ENCODE measurements at regions not wholly inside any gene's neighbourhood (a gene's known extent, or its start where the extent isn't known, plus 50 kb on each side); places are given as distances from the start of the nearest gene placed in this dataset.
"Not testable (repeated sequence)": the region's sequence is repeated elsewhere in the genome, so short reads cannot be mapped to it uniquely, and the experiment has no call there.

- H3K9me3 Mint-ChIP-seq = no peaks in the 10 kb centered on the region
- H3K36me3 Mint-ChIP-seq (ENCODE audit: low read depth) = no peaks in the 10 kb centered on the region
- H3K4me3 Mint-ChIP-seq = no peak overlapping the region
- H3K27me3 Mint-ChIP-seq = peaks cover 12% of the 10 kb centered on the region
- H3K27ac Mint-ChIP-seq = no peak overlapping the region
- H3K4me1 Mint-ChIP-seq = no peaks in the 10 kb centered on the region
- no peak for ATAC-seq (replicated peaks)
Measured at GRCh38 chr13:108096301-108096915, 118.9 kb downstream of the LIG4 start.

DNA sequence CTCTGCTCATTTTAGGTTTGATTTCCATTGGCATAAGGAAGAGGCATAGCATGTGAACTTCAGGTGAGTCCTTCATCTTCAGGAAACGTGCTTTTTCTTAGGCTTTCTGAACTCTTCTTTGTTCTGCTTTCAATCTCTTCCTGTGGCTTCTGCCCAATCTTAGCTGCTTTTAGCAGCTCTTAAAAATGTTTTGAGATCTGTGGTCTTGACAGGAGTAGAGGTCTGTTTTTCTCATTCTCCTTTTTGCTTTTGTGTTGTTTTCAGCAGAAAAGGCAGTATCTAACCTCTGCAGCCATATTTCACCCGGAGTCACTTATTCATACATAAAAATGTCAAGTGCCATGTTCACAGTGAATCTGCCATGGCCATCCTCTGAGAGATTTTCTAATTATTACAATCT, 120.3 kb downstream of the LIG4 start:
- Mint-ChIP-seq H3K4me1 (no peaks in the 10 kb centered on the region), H3K9me3 (no peaks in the 10 kb centered on the region), H3K36me3 (ENCODE audit: low read depth) (no peaks in the 10 kb centered on the region), H3K27me3 (peaks cover 12% of the 10 kb centered on the region), H3K27ac (no peak overlapping the region), H3K4me3 (no peak overlapping the region)
- ATAC-seq (replicated peaks) = no peak

DNA sequence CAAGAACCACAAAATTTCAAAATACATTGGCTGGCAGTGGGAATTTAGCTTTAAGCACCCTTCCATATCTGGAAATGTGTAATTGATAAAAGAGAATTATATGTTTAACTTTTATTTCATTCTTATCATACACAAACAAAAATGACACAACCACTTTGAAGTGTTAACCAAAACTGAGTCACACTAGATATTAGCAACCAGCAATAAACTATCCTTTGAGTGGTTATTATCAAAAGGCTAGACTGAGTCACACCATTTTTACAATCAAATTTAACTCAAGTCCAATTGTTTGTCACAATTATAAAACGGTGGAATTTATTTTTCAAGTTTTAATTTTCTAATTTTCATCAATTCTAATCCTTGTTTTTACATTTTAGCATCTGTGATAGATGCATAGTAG, 121.7 kb downstream of the LIG4 start:
- no peaks in the 10 kb centered on the region for H3K36me3 Mint-ChIP-seq (ENCODE audit: low read depth)
- no peak overlapping the region for H3K27ac Mint-ChIP-seq
- no peaks in the 10 kb centered on the region for H3K9me3 Mint-ChIP-seq
- no peaks in the 10 kb centered on the region for H3K4me1 Mint-ChIP-seq
- no peak for ATAC-seq (replicated peaks)
- no peak overlapping the region for H3K4me3 Mint-ChIP-seq
- H3K27me3 Mint-ChIP-seq = peaks cover 8% of the 10 kb centered on the region

DNA sequence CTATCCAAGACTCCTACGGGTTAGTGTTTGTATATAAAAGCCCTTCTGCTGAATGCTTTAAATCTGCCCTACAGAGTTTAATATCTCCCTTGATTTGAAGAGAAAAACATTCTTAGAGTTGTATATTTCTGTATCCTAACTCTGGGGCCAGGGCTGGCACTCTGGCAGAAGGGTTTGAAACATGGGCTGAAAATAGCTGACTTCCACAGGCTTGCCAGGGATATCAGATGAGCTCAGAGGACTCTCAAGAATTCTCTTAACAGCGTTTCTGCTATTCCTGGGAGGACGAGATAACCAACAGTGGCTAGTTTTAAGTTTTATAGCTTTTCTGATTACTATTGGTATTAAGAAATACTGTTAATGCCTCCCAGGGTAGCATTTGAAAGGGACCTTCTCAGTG, 127.5 kb downstream of the LIG4 start:
- no peak for ATAC-seq (replicated peaks)
- H3K36me3 Mint-ChIP-seq (ENCODE audit: low read depth) = no peaks in the 10 kb centered on the region

DNA sequence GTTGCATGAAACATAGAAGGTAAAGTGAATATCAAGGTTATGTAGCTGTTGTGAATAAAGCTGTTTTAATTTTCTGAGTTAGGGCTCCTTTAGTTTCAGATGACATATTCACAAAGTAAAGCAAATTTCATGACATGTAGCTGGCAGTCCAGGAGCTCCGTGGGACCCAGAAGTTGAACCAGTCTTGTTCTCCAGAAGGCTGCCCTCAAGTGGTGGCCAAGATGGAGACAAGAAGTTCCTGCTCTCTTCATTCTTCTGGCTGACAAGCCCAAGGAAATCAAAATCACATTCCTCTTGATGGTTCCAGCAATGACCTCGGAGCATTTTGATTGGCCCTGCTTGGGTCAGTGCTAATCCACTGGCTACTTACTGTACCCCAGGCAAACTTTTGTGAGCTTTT, 128.7 kb downstream of the LIG4 start:
- ATAC-seq (replicated peaks) = no peak
- Mint-ChIP-seq H3K4me3 (no peak overlapping the region), H3K4me1 (no peaks in the 10 kb centered on the region), H3K27ac (no peak overlapping the region), H3K36me3 (ENCODE audit: low read depth) (no peaks in the 10 kb centered on the region), H3K27me3 (no peaks in the 10 kb centered on the region), H3K9me3 (no peaks in the 10 kb centered on the region)

More for the DNA sequence above, 127.5 kb downstream of the LIG4 start:
- no peak overlapping the region for H3K4me3 Mint-ChIP-seq
- no peaks in the 10 kb centered on the region for H3K4me1 Mint-ChIP-seq
- H3K9me3 Mint-ChIP-seq = no peaks in the 10 kb centered on the region
- H3K27me3 Mint-ChIP-seq = no peaks in the 10 kb centered on the region
- no peak overlapping the region for H3K27ac Mint-ChIP-seq

DNA sequence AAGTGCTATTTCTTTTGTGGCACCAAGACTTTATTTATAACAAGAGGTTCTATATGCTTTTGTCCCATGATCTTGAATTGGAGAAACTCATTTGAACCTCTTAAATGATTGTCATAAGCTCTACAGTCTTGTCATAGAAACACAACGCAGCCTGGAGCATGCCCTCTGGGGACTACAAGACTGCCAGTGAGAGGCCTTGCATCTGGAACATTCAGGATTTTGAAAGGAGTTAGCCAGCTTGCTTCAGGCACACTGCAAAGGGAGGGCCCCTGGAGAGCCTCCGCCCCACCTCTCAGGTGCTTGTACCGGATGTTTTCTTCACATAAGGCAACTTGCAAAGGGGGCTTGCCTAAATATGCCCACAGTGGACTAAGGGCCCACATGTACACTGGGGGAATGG, 130.5 kb downstream of the LIG4 start:
- Mint-ChIP-seq H3K9me3 (no peaks in the 10 kb centered on the region), H3K27ac (no peak overlapping the region), H3K4me3 (no peak overlapping the region), H3K27me3 (no peaks in the 10 kb centered on the region), H3K36me3 (ENCODE audit: low read depth) (no peaks in the 10 kb centered on the region), H3K4me1 (no peaks in the 10 kb centered on the region)
- no peak for ATAC-seq (replicated peaks)

- Mint-ChIP-seq H3K4me3 (no peak overlapping the region), H3K27me3 (no peaks in the 10 kb centered on the region), H3K4me1 (no peaks in the 10 kb centered on the region), H3K9me3 (peaks cover 5% of the 10 kb centered on the region), H3K27ac (no peak overlapping the region), H3K36me3 (ENCODE audit: low read depth) (no peaks in the 10 kb centered on the region)
- ATAC-seq (replicated peaks) = no peak
Measured at GRCh38 chr13:108083056-108083455, 132.3 kb downstream of the LIG4 start.

DNA sequence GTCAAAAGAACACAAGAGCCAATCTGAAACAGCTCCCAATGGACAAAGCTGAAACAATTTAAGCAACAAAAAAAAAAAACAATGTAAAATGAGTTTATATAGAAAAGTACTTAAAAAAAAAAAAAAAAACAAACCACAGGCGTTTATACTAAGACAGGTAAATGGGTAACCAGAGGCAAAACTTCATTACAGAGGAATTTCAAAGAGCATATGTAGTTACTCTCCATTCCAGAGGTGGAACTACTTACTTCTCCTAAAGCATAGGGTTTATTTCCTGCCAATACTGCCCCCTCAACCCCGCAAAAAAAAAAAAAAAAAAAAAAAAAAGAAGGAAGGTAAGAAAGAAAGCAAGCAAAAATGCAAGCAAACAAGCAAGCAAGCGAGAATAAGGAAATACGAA, 132.9 kb downstream of the LIG4 start:
- H3K4me3 Mint-ChIP-seq = no peak overlapping the region
- no peak for ATAC-seq (replicated peaks)

GRCh38 chr13:108077284-108077683, 138.1 kb downstream of the LIG4 start:
- no peaks in the 10 kb centered on the region for H3K36me3 Mint-ChIP-seq (ENCODE audit: low read depth)
- no peak overlapping the region for H3K4me3 Mint-ChIP-seq
- H3K4me1 Mint-ChIP-seq = no peaks in the 10 kb centered on the region
- H3K27me3 Mint-ChIP-seq = no peaks in the 10 kb centered on the region
- H3K9me3 Mint-ChIP-seq = peaks cover 18% of the 10 kb centered on the region
- no peak for ATAC-seq (replicated peaks)
- no peak overlapping the region for H3K27ac Mint-ChIP-seq

More for the DNA sequence above, 132.9 kb downstream of the LIG4 start:
- H3K27me3 Mint-ChIP-seq = no peaks in the 10 kb centered on the region
- no peak overlapping the region for H3K27ac Mint-ChIP-seq
- no peaks in the 10 kb centered on the region for H3K4me1 Mint-ChIP-seq
- H3K9me3 Mint-ChIP-seq = peaks cover 5% of the 10 kb centered on the region
- H3K36me3 Mint-ChIP-seq (ENCODE audit: low read depth) = no peaks in the 10 kb centered on the region

DNA sequence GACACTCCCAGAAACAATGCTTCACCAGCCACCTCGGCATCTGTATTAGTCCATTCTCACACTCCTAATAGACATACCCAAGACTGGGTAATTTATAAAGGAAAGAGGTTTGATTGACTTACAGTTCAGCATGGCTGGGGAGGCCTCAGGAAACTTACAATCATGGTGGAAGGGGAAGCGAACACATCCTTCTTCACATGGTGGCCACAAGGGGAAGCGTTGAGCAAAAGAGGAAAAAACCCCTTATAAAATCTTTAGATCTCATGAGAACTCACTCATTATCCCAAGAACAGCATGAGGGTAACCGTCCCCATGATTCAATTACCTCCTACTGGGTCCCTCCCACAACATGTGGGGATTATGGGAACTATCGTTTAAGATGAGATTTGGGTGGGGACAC, 140.9 kb downstream of the LIG4 start:
- H3K4me3 Mint-ChIP-seq; H3K4me1 Mint-ChIP-seq; H3K27me3 Mint-ChIP-seq; H3K27ac Mint-ChIP-seq; ATAC-seq (replicated peaks); H3K36me3 Mint-ChIP-seq (ENCODE audit: low read depth): not testable (repeated sequence)
- H3K9me3 Mint-ChIP-seq = peaks cover 31% of the 10 kb centered on the region

DNA sequence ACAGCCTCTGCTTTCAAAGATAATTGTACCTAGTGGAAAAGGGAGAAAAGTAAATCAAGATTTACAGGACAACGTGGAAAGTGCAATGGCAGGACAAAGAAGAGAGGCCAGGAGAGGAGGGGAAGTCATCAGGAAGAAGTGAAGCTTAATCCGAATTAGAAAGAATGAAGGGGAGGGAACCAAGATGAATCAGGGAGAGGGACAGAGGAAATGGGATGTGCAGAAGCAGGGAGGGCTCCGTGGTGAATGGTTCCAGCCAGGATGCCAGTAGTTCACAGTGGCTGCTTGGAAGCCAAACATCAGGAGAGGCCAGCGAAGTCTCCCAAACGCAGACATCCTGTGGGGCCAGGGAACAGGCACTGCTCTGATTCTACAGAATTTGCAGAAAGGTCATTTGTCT, 144.4 kb downstream of the LIG4 start:
- no peaks in the 10 kb centered on the region for H3K27me3 Mint-ChIP-seq
- no peak overlapping the region for H3K27ac Mint-ChIP-seq
- no peaks in the 10 kb centered on the region for H3K4me1 Mint-ChIP-seq
- no peak overlapping the region for H3K4me3 Mint-ChIP-seq
- ATAC-seq (replicated peaks) = no peak
- no peaks in the 10 kb centered on the region for H3K36me3 Mint-ChIP-seq (ENCODE audit: low read depth)
- H3K9me3 Mint-ChIP-seq = peaks cover 24% of the 10 kb centered on the region

- Mint-ChIP-seq H3K4me1 (no peaks in the 10 kb centered on the region), H3K27me3 (no peaks in the 10 kb centered on the region), H3K36me3 (ENCODE audit: low read depth) (no peaks in the 10 kb centered on the region), H3K9me3 (peaks cover 24% of the 10 kb centered on the region), H3K27ac (no peak overlapping the region), H3K4me3 (no peak overlapping the region)
- no peak for ATAC-seq (replicated peaks)
Measured at GRCh38 chr13:108070491-108070890, 144.8 kb downstream of the LIG4 start.

- no peaks in the 10 kb centered on the region for H3K27me3 Mint-ChIP-seq
- no peak overlapping the region for H3K27ac Mint-ChIP-seq
- no peak for ATAC-seq (replicated peaks)
Measured at GRCh38 chr13:108069521-108070210, 145.7 kb downstream of the LIG4 start.

DNA sequence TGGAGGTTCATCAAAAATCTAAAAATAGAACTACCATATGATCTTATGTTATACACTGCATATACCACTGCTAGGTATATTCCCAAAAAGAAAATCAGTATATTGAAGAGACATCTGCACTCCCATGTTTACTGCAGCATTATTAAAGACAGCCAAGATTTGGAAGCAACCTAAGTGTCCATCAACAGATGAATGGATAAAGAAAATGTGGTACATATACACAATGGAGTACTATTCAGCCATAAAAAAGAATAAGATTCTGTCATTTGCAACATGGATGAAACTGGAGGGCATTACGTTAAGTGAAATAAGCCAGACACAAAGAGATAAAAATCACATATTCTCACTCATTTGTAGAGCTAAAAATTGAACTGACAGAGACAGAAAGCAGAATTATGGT, 151.0 kb downstream of the LIG4 start:
- H3K4me1 Mint-ChIP-seq; H3K36me3 Mint-ChIP-seq (ENCODE audit: low read depth); ATAC-seq (replicated peaks); H3K4me3 Mint-ChIP-seq; H3K27me3 Mint-ChIP-seq; H3K27ac Mint-ChIP-seq: not testable (repeated sequence)
- peaks cover 15% of the 10 kb centered on the region for H3K9me3 Mint-ChIP-seq

More at GRCh38 chr13:108069521-108070210, 145.7 kb downstream of the LIG4 start:
- H3K4me3 Mint-ChIP-seq = no peak overlapping the region
- H3K36me3 Mint-ChIP-seq (ENCODE audit: low read depth) = no peaks in the 10 kb centered on the region
- H3K4me1 Mint-ChIP-seq = no peaks in the 10 kb centered on the region
- H3K9me3 Mint-ChIP-seq = peaks cover 24% of the 10 kb centered on the region

GRCh38 chr13:108060111-108060510, 155.2 kb downstream of the LIG4 start:
- no peak overlapping the region for H3K4me3 Mint-ChIP-seq
- H3K36me3 Mint-ChIP-seq (ENCODE audit: low read depth) = no peaks in the 10 kb centered on the region
- H3K27me3 Mint-ChIP-seq = no peaks in the 10 kb centered on the region
- H3K27ac Mint-ChIP-seq = no peak overlapping the region
- no peaks in the 10 kb centered on the region for H3K4me1 Mint-ChIP-seq
- peaks cover 12% of the 10 kb centered on the region for H3K9me3 Mint-ChIP-seq
- ATAC-seq (replicated peaks) = no peak

All from activated T-helper 17 cell treated with anti-CD3 and anti-CD28 coated beads, Interleukin-2, amount 50 U/mL, for 72 hours (primary cell).